HEK293 (cell line): ENCODE measurements at regions not wholly inside any gene's neighbourhood (a gene's known extent, or its start where the extent isn't known, plus 50 kb on each side); places are given as distances from the start of the nearest gene placed in this dataset.

Experiments used
- CTCF ChIA-PET: fragments of 350-600 bp; formaldehyde crosslinking; extraction: SDS; loops from one replicate; lab custom pipeline; 2021; ENCODE audit warnings: antibody characterized with exemption; lab: Yijun Ruan, JAX
- POLR2A ChIA-PET: fragments of 300-600 bp; formaldehyde crosslinking; extraction: SDS; loops from one replicate; lab custom pipeline; 2020; ENCODE audit warnings: antibody characterized with exemption, inconsistent platforms; lab: Yijun Ruan, JAX
- H3K27ac ChIP-seq: fragments of 200-500 bp; sonication (Bioruptor generic); 2 replicates; pipeline ENCODE4 v1.5.1; 2014; ENCODE audit warnings: low read depth, low read length, control low read depth, inconsistent platforms; ENCODE audit errors: extremely low read depth
- H3K36me3 ChIP-seq, 2 experiments: fragments of 200-500 bp in 1 of 2; sonication (Bioruptor generic) in 1 of 2; 1 replicate in 1 of 2; 2 replicates in 1 of 2; pipeline ENCODE4 v1.5.1; 2014 to 2017; ENCODE audit warnings: inconsistent platforms in 2 of 2, low read length in 2 of 2; ENCODE audit not compliant: control insufficient read depth in 2 of 2, insufficient read depth in 1 of 2
- H3K4me1 ChIP-seq: fragments of 200-500 bp; sonication (Bioruptor generic); 2 replicates; pipeline ENCODE4 v1.5.1; 2014; ENCODE audit warnings: mild to moderate bottlenecking, low read length, inconsistent platforms; ENCODE audit not compliant: control insufficient read depth, insufficient read depth
- H3K4me3 ChIP-seq: 2 replicates; pipeline ENCODE4 v1.5.1; 2011; ENCODE audit warnings: low read depth, mild to moderate bottlenecking, control low read depth, low read length, moderate library complexity
- H3K9me3 ChIP-seq: fragments of 200-500 bp; sonication (Bioruptor generic); 2 replicates; pipeline ENCODE4 v1.5.1; 2014; ENCODE audit warnings: low read depth, low read length, inconsistent platforms; ENCODE audit not compliant: control insufficient read depth, insufficient read depth
- REPIN1 ChIP-seq: fragments of 450-650 bp; formaldehyde crosslinking; IDR thresholded peaks from 2 replicates; pipeline ENCODE4 v1.5.1; 2017; ENCODE audit warnings: missing biosample characterization, missing genetic modification characterization, low read depth
- SALL2 ChIP-seq: fragments of 450-650 bp; formaldehyde crosslinking; IDR thresholded peaks from 2 replicates; pipeline ENCODE4 v1.5.0; 2017; ENCODE audit warnings: missing biosample characterization, mild to moderate bottlenecking, missing genetic modification characterization, borderline replicate concordance
- SCRT2 ChIP-seq: fragments of 450-650 bp; formaldehyde crosslinking; IDR thresholded peaks from 2 replicates; pipeline ENCODE4 v1.5.1; 2016; ENCODE audit warnings: missing biosample characterization, missing genetic modification characterization
- TSHZ1 ChIP-seq: fragments of 450-650 bp; formaldehyde crosslinking; IDR thresholded peaks from 2 replicates; pipeline ENCODE4 v1.5.1; 2016; ENCODE audit warnings: missing biosample characterization, missing genetic modification characterization, borderline replicate concordance
- ZFHX2 ChIP-seq: fragments of 450-650 bp; formaldehyde crosslinking; conservative IDR thresholded peaks from 2 replicates; pipeline ENCODE4 v1.5.1; 2016; ENCODE audit warnings: missing biosample characterization, missing genetic modification characterization
- ZNF221 ChIP-seq: fragments of 450-650 bp; formaldehyde crosslinking; IDR thresholded peaks from 2 replicates; pipeline ENCODE4 v1.5.1; 2017; ENCODE audit warnings: missing biosample characterization, missing genetic modification characterization, borderline replicate concordance
- ZNF274 ChIP-seq, 2 experiments: fragments of 200-500 bp in 1 of 2; fragments of 450-650 bp in 1 of 2; sonication (Bioruptor generic) in 1 of 2; formaldehyde crosslinking in 1 of 2; IDR thresholded peaks; 2 replicates each; pipeline versions ENCODE4 v1.5.1 to v1.6.1; 2014 to 2016; ENCODE audit warnings: borderline replicate concordance in 1 of 2, inconsistent platforms in 1 of 2, low read length in 1 of 2, missing biosample characterization in 1 of 2, missing genetic modification characterization in 1 of 2
- ZNF366 ChIP-seq: fragments of 450-650 bp; formaldehyde crosslinking; conservative IDR thresholded peaks from 2 replicates; pipeline ENCODE4 v1.5.1; 2016; ENCODE audit warnings: missing biosample characterization, missing genetic modification characterization
- ZNF548 ChIP-seq: fragments of 450-650 bp; formaldehyde crosslinking; IDR thresholded peaks from 2 replicates; pipeline ENCODE4 v1.5.1; 2016; ENCODE audit warnings: missing biosample characterization, missing genetic modification characterization
- ZNF580 ChIP-seq: fragments of 450-650 bp; formaldehyde crosslinking; IDR thresholded peaks from 2 replicates; pipeline ENCODE4 v1.5.1; 2016; ENCODE audit warnings: missing biosample characterization, missing genetic modification characterization
- ZNF596 ChIP-seq: fragments of 450-650 bp; IDR thresholded peaks from 2 replicates; pipeline ENCODE4 v1.5.0; 2018; ENCODE audit warnings: missing biosample characterization, mild to moderate bottlenecking, missing genetic modification characterization, moderate library complexity
- ZNF600 ChIP-seq: fragments of 450-650 bp; formaldehyde crosslinking; IDR thresholded peaks from 2 replicates; pipeline ENCODE4 v1.5.1; 2016; ENCODE audit warnings: missing biosample characterization, missing genetic modification characterization
- ZNF610 ChIP-seq: fragments of 450-650 bp; formaldehyde crosslinking; IDR thresholded peaks from 2 replicates; pipeline ENCODE4 v1.5.1; 2016; ENCODE audit warnings: missing biosample characterization, missing genetic modification characterization, borderline replicate concordance
- ZNF621 ChIP-seq: fragments of 450-650 bp; formaldehyde crosslinking; IDR thresholded peaks from 2 replicates; pipeline ENCODE4 v1.5.1; 2017; ENCODE audit warnings: missing biosample characterization, missing genetic modification characterization
- ZNF776 ChIP-seq: fragments of 450-650 bp; formaldehyde crosslinking; IDR thresholded peaks from 2 replicates; pipeline ENCODE4 v1.5.0; 2017; ENCODE audit warnings: missing biosample characterization, missing genetic modification characterization, borderline replicate concordance
- TF ChIP-seq, protein P1 (sequence below): fragments of 450-650 bp; formaldehyde crosslinking; IDR thresholded peaks from 2 replicates; pipeline ENCODE4 v1.5.1; 2016; ENCODE audit warnings: missing biosample characterization, missing genetic modification characterization
- TF ChIP-seq, protein P2 (sequence below): fragments of 450-650 bp; formaldehyde crosslinking; IDR thresholded peaks from 2 replicates; pipeline ENCODE4 v1.5.1; 2016; ENCODE audit warnings: missing biosample characterization, missing genetic modification characterization
- TF ChIP-seq, protein P3 (sequence below): fragments of 450-650 bp; formaldehyde crosslinking; IDR thresholded peaks from 2 replicates; pipeline ENCODE4 v1.5.1; 2016; ENCODE audit warnings: missing biosample characterization, missing genetic modification characterization, borderline replicate concordance

GRCh38 chr6:43910149-43910637 lies 140.2 kb downstream of the VEGFA start:
- POLR2A ChIA-PET: no interaction called here
- Histone ChIP-seq H3K27ac (no peak overlapping the region), H3K36me3 (no peaks in the 10 kb centered on the region), H3K4me3 (no peak overlapping the region), H3K4me1 (no peaks in the 10 kb centered on the region; the same call in 1 of the 2 replicates), H3K9me3 (no peaks in the 10 kb centered on the region)
- TF ChIP-seq ZNF610 (tag by site-specific recombination) (no peak), SCRT2 (tag by site-specific recombination) (no peak), ZNF621 (tag by site-specific recombination) (no peak), ZNF596 (no peak), ZNF366 (tag by site-specific recombination) (no peak), SALL2 (no peak), ZNF548 (tag by site-specific recombination) (no peak), ZNF776 (tag by site-specific recombination) (no peak), ZNF221 (tag by site-specific recombination) (no peak), TSHZ1 (tag by site-specific recombination) (no peak), ZNF274 (IDR thresholded peaks at IDR 0.05; ENCODE audit: low read length) (no peak), ZNF274 (tag by site-specific recombination; IDR thresholded peaks at IDR 0.05; ENCODE audit: borderline replicate concordance) (no peak), ZFHX2 (tag by site-specific recombination) (no peak), REPIN1 (tag by site-specific recombination) (no peak), ZNF580 (tag by site-specific recombination) (no peak), ZNF600 (no peak)
- TF ChIP-seq, protein P1, sequence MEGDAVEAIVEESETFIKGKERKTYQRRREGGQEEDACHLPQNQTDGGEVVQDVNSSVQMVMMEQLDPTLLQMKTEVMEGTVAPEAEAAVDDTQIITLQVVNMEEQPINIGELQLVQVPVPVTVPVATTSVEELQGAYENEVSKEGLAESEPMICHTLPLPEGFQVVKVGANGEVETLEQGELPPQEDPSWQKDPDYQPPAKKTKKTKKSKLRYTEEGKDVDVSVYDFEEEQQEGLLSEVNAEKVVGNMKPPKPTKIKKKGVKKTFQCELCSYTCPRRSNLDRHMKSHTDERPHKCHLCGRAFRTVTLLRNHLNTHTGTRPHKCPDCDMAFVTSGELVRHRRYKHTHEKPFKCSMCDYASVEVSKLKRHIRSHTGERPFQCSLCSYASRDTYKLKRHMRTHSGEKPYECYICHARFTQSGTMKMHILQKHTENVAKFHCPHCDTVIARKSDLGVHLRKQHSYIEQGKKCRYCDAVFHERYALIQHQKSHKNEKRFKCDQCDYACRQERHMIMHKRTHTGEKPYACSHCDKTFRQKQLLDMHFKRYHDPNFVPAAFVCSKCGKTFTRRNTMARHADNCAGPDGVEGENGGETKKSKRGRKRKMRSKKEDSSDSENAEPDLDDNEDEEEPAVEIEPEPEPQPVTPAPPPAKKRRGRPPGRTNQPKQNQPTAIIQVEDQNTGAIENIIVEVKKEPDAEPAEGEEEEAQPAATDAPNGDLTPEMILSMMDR: no peak
- TF ChIP-seq, protein P2, sequence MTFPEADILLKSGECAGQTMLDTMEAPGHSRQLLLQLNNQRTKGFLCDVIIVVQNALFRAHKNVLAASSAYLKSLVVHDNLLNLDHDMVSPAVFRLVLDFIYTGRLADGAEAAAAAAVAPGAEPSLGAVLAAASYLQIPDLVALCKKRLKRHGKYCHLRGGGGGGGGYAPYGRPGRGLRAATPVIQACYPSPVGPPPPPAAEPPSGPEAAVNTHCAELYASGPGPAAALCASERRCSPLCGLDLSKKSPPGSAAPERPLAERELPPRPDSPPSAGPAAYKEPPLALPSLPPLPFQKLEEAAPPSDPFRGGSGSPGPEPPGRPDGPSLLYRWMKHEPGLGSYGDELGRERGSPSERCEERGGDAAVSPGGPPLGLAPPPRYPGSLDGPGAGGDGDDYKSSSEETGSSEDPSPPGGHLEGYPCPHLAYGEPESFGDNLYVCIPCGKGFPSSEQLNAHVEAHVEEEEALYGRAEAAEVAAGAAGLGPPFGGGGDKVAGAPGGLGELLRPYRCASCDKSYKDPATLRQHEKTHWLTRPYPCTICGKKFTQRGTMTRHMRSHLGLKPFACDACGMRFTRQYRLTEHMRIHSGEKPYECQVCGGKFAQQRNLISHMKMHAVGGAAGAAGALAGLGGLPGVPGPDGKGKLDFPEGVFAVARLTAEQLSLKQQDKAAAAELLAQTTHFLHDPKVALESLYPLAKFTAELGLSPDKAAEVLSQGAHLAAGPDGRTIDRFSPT (tag by site-specific recombination): no peak
- TF ChIP-seq, protein P3, sequence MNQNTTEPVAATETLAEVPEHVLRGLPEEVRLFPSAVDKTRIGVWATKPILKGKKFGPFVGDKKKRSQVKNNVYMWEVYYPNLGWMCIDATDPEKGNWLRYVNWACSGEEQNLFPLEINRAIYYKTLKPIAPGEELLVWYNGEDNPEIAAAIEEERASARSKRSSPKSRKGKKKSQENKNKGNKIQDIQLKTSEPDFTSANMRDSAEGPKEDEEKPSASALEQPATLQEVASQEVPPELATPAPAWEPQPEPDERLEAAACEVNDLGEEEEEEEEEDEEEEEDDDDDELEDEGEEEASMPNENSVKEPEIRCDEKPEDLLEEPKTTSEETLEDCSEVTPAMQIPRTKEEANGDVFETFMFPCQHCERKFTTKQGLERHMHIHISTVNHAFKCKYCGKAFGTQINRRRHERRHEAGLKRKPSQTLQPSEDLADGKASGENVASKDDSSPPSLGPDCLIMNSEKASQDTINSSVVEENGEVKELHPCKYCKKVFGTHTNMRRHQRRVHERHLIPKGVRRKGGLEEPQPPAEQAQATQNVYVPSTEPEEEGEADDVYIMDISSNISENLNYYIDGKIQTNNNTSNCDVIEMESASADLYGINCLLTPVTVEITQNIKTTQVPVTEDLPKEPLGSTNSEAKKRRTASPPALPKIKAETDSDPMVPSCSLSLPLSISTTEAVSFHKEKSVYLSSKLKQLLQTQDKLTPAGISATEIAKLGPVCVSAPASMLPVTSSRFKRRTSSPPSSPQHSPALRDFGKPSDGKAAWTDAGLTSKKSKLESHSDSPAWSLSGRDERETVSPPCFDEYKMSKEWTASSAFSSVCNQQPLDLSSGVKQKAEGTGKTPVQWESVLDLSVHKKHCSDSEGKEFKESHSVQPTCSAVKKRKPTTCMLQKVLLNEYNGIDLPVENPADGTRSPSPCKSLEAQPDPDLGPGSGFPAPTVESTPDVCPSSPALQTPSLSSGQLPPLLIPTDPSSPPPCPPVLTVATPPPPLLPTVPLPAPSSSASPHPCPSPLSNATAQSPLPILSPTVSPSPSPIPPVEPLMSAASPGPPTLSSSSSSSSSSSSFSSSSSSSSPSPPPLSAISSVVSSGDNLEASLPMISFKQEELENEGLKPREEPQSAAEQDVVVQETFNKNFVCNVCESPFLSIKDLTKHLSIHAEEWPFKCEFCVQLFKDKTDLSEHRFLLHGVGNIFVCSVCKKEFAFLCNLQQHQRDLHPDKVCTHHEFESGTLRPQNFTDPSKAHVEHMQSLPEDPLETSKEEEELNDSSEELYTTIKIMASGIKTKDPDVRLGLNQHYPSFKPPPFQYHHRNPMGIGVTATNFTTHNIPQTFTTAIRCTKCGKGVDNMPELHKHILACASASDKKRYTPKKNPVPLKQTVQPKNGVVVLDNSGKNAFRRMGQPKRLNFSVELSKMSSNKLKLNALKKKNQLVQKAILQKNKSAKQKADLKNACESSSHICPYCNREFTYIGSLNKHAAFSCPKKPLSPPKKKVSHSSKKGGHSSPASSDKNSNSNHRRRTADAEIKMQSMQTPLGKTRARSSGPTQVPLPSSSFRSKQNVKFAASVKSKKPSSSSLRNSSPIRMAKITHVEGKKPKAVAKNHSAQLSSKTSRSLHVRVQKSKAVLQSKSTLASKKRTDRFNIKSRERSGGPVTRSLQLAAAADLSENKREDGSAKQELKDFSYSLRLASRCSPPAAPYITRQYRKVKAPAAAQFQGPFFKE (tag by site-specific recombination): no peak
- CTCF ChIA-PET: interaction anchor here (0.6 kb wide), 1 partner anchor 24 kb away, joined by 3 read pairs; no protein-coding TSS in a partner anchor
